B cell (primary cell): ENCODE measurements at regions not wholly inside any gene's neighbourhood (a gene's known extent, or its start where the extent isn't known, plus 50 kb on each side); places are given as distances from the start of the nearest gene placed in this dataset.

Experiments used
- ATAC-seq: fragments of 200-7000 bp; cut with Tn5 transposase; one replicate; pipeline ENCODE4 v1.10.0; 2021; ENCODE audit warnings: low read depth, mild to moderate bottlenecking, moderate number of reproducible peaks, moderate library complexity
- CTCF ChIA-PET: fragments of 350-600 bp; sonication (Branson Sonifier 250); formaldehyde crosslinking; loops from one replicate; lab custom pipeline; 2021; ENCODE audit warnings: antibody characterized with exemption, inconsistent platforms; lab: Charles Lee
- POLR2A ChIA-PET: fragments of 350-600 bp; sonication (Branson Sonifier 250); formaldehyde crosslinking; loops from one replicate; lab custom pipeline; 2021; ENCODE audit warnings: antibody characterized with exemption; lab: Charles Lee
- DNase-seq: peaks from one replicate; pipeline ENCODE4 v3.0.0; 2013
- H2AFZ ChIP-seq: 2 replicates; pipeline ENCODE4 v1.6.1; 2012; ENCODE audit warnings: mild to moderate bottlenecking, low read depth, low read length; ENCODE audit not compliant: insufficient read depth, poor library complexity, severe bottlenecking
- H3K27ac ChIP-seq, 2 donors: 1 replicate in 1 of 2; 2 replicates in 1 of 2; pipeline ENCODE4 v1.5.1; 2012 to 2013; ENCODE audit warnings: low read length in 2 of 2, mild to moderate bottlenecking in 2 of 2, moderate library complexity in 1 of 2
- H3K27me3 ChIP-seq, 4 experiments: fragments of 200-600 bp in 1 of 4; sonication (generic) in 1 of 4; replicated peaks in 1 of 4; 1 replicate in 2 of 4; 2 replicates in 2 of 4; pipeline versions ENCODE4 v1.6.1 to v1.7.0; 2013 to 2016; ENCODE audit warnings: low read length in 3 of 4, mild to moderate bottlenecking in 2 of 4, mixed read lengths in 1 of 4, moderate library complexity in 1 of 4; ENCODE audit not compliant: insufficient read depth in 4 of 4, control insufficient read depth in 3 of 4; ENCODE audit errors: control extremely low read depth in 1 of 4
- H3K36me3 ChIP-seq, 2 experiments: replicated peaks in 1 of 2; 1 replicate in 1 of 2; 2 replicates in 1 of 2; pipeline versions ENCODE4 v1.6.1 to v1.7.1; 2013; ENCODE audit warnings: low read length in 1 of 2; ENCODE audit not compliant: insufficient read depth in 2 of 2, control insufficient read depth in 1 of 2; ENCODE audit errors: control extremely low read depth in 1 of 2, extremely low read depth in 1 of 2
- H3K4me1 ChIP-seq, 2 donors: fragments of 200-600 bp in 1 of 2; sonication (generic) in 1 of 2; 1 replicate in 1 of 2; 2 replicates in 1 of 2; pipeline versions ENCODE4 v1.5.1 to v1.6.1; 2013 to 2017; ENCODE audit warnings: low read length in 2 of 2; ENCODE audit not compliant: control insufficient read depth in 2 of 2, insufficient read depth in 2 of 2
- H3K4me2 ChIP-seq: replicated peaks from 2 replicates; pipeline ENCODE3; 2012; ENCODE audit warnings: mild to moderate bottlenecking, low read depth, low read length; ENCODE audit not compliant: poor library complexity, severe bottlenecking
- H3K4me3 ChIP-seq, 5 experiments: fragments of 200-600 bp in 1 of 5; sonication (generic) in 1 of 5; 1 replicate in 3 of 5; 2 replicates in 2 of 5; pipeline versions ENCODE4 v1.5.1 to v1.7.0; 2011 to 2016; ENCODE audit warnings: low read length in 4 of 5, mild to moderate bottlenecking in 4 of 5, low read depth in 2 of 5, control low read depth in 1 of 5, moderate library complexity in 1 of 5; ENCODE audit not compliant: insufficient read depth in 1 of 5; ENCODE audit errors: control extremely low read depth in 1 of 5, extremely low read depth in 1 of 5
- H3K79me2 ChIP-seq: fragments of 200-600 bp; sonication (generic); one replicate; pipeline ENCODE4 v1.6.0; 2016; ENCODE audit warnings: low read length; ENCODE audit not compliant: control insufficient read depth, insufficient read depth
- H3K9ac ChIP-seq: fragments of 200-600 bp; sonication (generic); 2 replicates; pipeline ENCODE4 v1.6.1; 2017; ENCODE audit warnings: mild to moderate bottlenecking, low read length, moderate library complexity
- H3K9me3 ChIP-seq, 3 donors: one replicate each; pipeline versions ENCODE4 v1.6.1 to v1.7.1; 2013; ENCODE audit warnings: low read length in 2 of 3; ENCODE audit not compliant: control insufficient read depth in 2 of 3, insufficient read depth in 1 of 3; ENCODE audit errors: control extremely low read depth in 1 of 3
- H4K20me1 ChIP-seq: 2 replicates; pipeline ENCODE4 v1.6.0; 2012; ENCODE audit warnings: mild to moderate bottlenecking, low read length; ENCODE audit not compliant: insufficient read depth, control insufficient read depth, poor library complexity, severe bottlenecking
- H3K27ac Mint-ChIP-seq: one replicate; pipeline ENCODE4 v1.8.0; 2021; ENCODE audit warnings: mixed read lengths
- H3K27me3 Mint-ChIP-seq: one replicate; pipeline ENCODE4 v1.8.0; 2021; ENCODE audit warnings: mixed read lengths
- H3K4me1 Mint-ChIP-seq: one replicate; pipeline ENCODE4 v1.8.0; 2021; ENCODE audit warnings: mixed read lengths
- H3K4me3 Mint-ChIP-seq: one replicate; pipeline ENCODE4 v1.8.0; 2021; ENCODE audit warnings: mixed read lengths
- H3K9me3 Mint-ChIP-seq: one replicate; pipeline ENCODE4 v1.8.0; 2022; ENCODE audit warnings: mixed read lengths; ENCODE audit not compliant: insufficient read depth
- EZH2 ChIP-seq: IDR thresholded peaks from 2 replicates; pipeline ENCODE4 v1.6.1; 2012; ENCODE audit warnings: borderline replicate concordance, low read depth, mild to moderate bottlenecking, moderate library complexity, low read length; ENCODE audit not compliant: insufficient read depth, poor library complexity, severe bottlenecking
- WGBS: methylation state at CpG from one replicate; pipeline ENCODE4 v1.1.5; 2013; ENCODE audit warnings: missing lambda C conversion rate; ENCODE audit not compliant: insufficient coverage; 5-methylcytosine and 5-hydroxymethylcytosine counted together
- intact Hi-C: fragments of 100-400 bp; cut with micrococcal nuclease; formaldehyde crosslinking; loops from one replicate; pipeline ENCODE4 v1.10.0; 2022
- TF ChIP-seq, protein P1 (sequence below): fragments of 200-600 bp; IDR thresholded peaks from one replicate; pipeline ENCODE4 v1.8.0; 2022; ENCODE audit warnings: antibody characterized with exemption, mild to moderate bottlenecking

GRCh38 chr16:6531067-6531466 is 801.6 kb upstream of the RBFOX1 start:
- Mint-ChIP-seq H3K4me1 (no peaks in the 10 kb centered on the region), H3K4me3 (no peak overlapping the region), H3K27ac (no peak overlapping the region), H3K27me3 (no peaks in the 10 kb centered on the region), H3K9me3 (peaks cover 2% of the 10 kb centered on the region)
- no peaks in the 10 kb centered on the region for H3K79me2 ChIP-seq
- no peaks in the 10 kb centered on the region for H4K20me1 ChIP-seq
- TF ChIP-seq, protein P1, sequence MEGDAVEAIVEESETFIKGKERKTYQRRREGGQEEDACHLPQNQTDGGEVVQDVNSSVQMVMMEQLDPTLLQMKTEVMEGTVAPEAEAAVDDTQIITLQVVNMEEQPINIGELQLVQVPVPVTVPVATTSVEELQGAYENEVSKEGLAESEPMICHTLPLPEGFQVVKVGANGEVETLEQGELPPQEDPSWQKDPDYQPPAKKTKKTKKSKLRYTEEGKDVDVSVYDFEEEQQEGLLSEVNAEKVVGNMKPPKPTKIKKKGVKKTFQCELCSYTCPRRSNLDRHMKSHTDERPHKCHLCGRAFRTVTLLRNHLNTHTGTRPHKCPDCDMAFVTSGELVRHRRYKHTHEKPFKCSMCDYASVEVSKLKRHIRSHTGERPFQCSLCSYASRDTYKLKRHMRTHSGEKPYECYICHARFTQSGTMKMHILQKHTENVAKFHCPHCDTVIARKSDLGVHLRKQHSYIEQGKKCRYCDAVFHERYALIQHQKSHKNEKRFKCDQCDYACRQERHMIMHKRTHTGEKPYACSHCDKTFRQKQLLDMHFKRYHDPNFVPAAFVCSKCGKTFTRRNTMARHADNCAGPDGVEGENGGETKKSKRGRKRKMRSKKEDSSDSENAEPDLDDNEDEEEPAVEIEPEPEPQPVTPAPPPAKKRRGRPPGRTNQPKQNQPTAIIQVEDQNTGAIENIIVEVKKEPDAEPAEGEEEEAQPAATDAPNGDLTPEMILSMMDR: no peak
- TF ChIP-seq EZH2: no peak
- no peaks in the 10 kb centered on the region for H3K9me3 ChIP-seq
- no peak overlapping the region for H2AFZ ChIP-seq
- DNase-seq (no peak), ATAC-seq (no peak)
- no peak overlapping the region for H3K4me2 ChIP-seq
- no peak overlapping the region for H3K27ac ChIP-seq
- no peak overlapping the region for H3K9ac ChIP-seq
- H3K27me3 ChIP-seq: no peaks in the 10 kb centered on the region
- H3K4me3 ChIP-seq: no peak overlapping the region
- WGBS: no CpG with 5 or more reads among the region's 3 CpGs
- H3K36me3 ChIP-seq: no peaks in the 10 kb centered on the region
- H3K4me1 ChIP-seq: no peaks in the 10 kb centered on the region
- ChIA-PET CTCF (no interaction called here), POLR2A (no interaction called here)
- intact Hi-C loops: no loop called here

GRCh38 chr16:6528217-6528616 is 804.4 kb upstream of the RBFOX1 start:
- H4K20me1 ChIP-seq: no peaks in the 10 kb centered on the region
- no peak overlapping the region for H3K4me2 ChIP-seq
- no peak for TF ChIP-seq EZH2
- TF ChIP-seq, protein P1: no peak
- H3K4me1 ChIP-seq: no peaks in the 10 kb centered on the region
- H3K27me3 Mint-ChIP-seq: no peaks in the 10 kb centered on the region
- no peak overlapping the region for H3K9ac ChIP-seq
- H3K4me3 ChIP-seq: no peak overlapping the region
- H3K27me3 ChIP-seq: no peaks in the 10 kb centered on the region
- no peaks in the 10 kb centered on the region for H3K9me3 ChIP-seq
- no peaks in the 10 kb centered on the region for H3K36me3 ChIP-seq
- H3K27ac ChIP-seq: no peak overlapping the region
- ChIA-PET CTCF (no interaction called here), POLR2A (no interaction called here)
- ATAC-seq (no peak), DNase-seq (no peak)
- no peaks in the 10 kb centered on the region for H3K4me1 Mint-ChIP-seq
- H3K27ac Mint-ChIP-seq: no peak overlapping the region
- WGBS: 87% methylated on average over 2 of the region's 2 CpGs
- no peak overlapping the region for H2AFZ ChIP-seq
- H3K9me3 Mint-ChIP-seq: peaks cover 7% of the 10 kb centered on the region
- intact Hi-C loops: no loop called here
- no peak overlapping the region for H3K4me3 Mint-ChIP-seq
- H3K79me2 ChIP-seq: no peaks in the 10 kb centered on the region
